ENCODE measurements at regions not wholly inside any gene's neighbourhood (a gene's known extent, or its start where the extent isn't known, plus 50 kb on each side); places are given as distances from the start of the nearest gene placed in this dataset.

GRCh38 chr14:71618047-71618446 is 314.2 kb upstream of the RGS6 start:
- no peak overlapping the region for H3K4me3 ChIP-seq (ENCODE audit: low read length)
- DNase-seq (ENCODE audit: low read depth): no peak
- TF ChIP-seq, protein P1, sequence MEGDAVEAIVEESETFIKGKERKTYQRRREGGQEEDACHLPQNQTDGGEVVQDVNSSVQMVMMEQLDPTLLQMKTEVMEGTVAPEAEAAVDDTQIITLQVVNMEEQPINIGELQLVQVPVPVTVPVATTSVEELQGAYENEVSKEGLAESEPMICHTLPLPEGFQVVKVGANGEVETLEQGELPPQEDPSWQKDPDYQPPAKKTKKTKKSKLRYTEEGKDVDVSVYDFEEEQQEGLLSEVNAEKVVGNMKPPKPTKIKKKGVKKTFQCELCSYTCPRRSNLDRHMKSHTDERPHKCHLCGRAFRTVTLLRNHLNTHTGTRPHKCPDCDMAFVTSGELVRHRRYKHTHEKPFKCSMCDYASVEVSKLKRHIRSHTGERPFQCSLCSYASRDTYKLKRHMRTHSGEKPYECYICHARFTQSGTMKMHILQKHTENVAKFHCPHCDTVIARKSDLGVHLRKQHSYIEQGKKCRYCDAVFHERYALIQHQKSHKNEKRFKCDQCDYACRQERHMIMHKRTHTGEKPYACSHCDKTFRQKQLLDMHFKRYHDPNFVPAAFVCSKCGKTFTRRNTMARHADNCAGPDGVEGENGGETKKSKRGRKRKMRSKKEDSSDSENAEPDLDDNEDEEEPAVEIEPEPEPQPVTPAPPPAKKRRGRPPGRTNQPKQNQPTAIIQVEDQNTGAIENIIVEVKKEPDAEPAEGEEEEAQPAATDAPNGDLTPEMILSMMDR (conservative IDR thresholded peaks at IDR 0.05; ENCODE audit: low read depth, low read length): no peak

DNA sequence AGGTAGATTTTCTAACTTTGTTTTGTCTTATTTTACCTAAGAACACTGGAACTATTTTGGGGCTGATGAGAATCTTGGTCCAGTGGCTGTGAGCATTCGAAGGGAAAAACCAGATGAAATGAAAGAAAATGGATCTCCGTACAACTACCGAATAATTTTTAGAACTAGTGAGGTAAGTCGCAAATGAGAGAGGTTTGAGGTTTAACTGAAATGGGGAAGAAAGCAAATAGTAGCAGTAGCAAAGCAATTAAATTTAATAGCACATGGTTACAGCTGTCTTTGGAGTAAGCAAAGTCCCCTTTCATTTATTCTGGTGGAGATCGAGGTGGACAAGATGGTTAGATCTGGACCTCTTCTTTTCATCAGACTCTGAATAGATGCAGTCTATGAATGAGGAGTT is 313.5 kb upstream of the RGS6 start:
- TF ChIP-seq, protein P1 (conservative IDR thresholded peaks at IDR 0.05; ENCODE audit: low read depth, low read length): no peak
- no peak overlapping the region for H3K4me3 ChIP-seq (ENCODE audit: low read length)
- no peak for DNase-seq (ENCODE audit: low read depth)

DNA sequence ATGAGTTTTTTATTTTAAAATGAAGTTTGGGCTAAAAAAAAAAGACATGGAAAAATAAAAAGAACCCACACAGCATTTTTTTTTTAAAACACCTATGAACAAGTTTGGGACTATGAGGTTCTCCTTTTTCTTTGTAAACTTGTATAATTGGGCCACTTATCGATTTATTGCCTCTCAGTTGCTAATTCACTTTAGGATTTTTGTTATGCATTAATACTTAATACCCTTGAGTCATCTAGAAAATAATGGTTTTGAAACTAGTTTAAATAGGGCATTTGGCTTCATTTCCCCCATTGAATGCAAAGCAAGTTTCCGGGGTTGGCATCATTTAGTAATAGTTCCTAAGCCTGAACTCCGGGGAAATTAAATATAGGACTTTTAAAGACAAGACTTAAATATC is 312.8 kb upstream of the RGS6 start:
- TF ChIP-seq, protein P1 (conservative IDR thresholded peaks at IDR 0.05; ENCODE audit: low read depth, low read length): no peak
- no peak overlapping the region for H3K4me3 ChIP-seq (ENCODE audit: low read length)
- no peak for DNase-seq (ENCODE audit: low read depth)

DNA sequence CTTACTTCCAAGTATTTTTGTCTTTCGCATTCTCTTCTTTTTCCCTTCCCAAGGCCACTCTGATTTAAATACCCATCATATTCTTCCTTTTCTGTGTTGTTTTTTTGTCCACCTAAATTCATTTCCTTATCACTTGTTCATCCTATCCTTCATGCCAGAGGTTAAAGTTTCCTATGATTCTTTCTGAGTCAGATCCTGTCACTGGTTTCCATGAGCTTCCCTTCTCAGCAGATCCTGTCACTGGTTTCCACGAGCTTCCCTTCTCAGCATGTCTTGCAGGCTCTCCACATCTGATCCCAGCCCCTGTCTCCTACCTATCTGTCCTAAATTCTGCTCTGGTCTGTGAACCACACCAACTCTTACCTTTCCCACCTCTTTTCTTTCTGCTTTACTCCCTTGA is 311.8 kb upstream of the RGS6 start:
- TF ChIP-seq, protein P1 (conservative IDR thresholded peaks at IDR 0.05; ENCODE audit: low read depth, low read length): no peak
- no peak overlapping the region for H3K4me3 ChIP-seq (ENCODE audit: low read length)
- DNase-seq (ENCODE audit: low read depth): no peak

DNA sequence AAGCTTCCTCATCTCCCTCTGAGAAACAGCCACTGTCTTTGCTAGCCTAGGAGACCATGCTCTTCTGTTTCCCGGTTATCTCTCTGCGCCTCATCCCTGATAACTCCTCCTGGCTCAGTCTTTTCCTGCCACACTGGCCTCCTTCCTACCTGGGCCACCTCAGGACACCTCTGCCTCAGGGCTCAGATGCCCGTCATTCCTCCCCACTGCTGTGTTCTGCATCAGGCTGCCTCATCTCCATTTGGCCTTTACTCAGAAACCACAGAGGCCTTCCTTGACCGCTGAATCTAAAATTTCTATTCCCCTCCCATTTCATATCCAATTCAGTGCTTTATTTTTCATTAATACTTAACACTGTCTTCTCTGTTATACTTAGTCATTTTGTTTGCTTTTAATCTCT is 311.0 kb upstream of the RGS6 start:
- no peak for DNase-seq (ENCODE audit: low read depth)
- TF ChIP-seq, protein P1 (conservative IDR thresholded peaks at IDR 0.05; ENCODE audit: low read depth, low read length): no peak

DNA sequence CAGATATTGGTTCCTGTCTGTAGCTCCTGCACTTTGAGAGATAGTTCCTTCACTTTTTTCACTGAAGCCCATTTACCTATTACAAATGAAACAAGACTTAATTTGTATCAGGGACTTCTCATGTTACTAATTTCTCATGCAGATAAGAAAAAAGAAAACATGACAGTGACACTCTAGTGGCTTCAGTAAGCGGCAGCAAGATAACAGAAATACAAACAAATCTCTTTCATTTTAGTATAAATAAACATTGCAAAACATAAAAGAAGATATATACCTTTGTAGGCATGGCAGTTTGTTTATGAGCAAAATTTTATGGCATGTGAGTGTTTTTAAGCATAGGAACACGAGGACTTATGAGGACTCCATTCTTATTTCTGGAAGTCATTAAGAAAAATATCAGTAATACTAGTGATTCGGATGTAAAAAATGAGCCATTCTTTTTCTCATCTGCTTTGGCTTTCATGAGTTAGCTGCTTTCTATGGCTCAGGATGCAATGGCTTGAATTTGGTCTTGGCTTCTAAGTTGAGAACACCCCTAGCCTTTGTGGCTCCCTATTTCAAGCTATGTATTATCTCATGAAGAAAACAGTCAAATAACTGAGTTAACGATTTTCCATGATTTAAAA is 310.1 kb upstream of the RGS6 start:
- TF ChIP-seq, protein P1 (conservative IDR thresholded peaks at IDR 0.05; ENCODE audit: low read depth, low read length): no peak
- no peak for DNase-seq (ENCODE audit: low read depth)
- H3K4me3 ChIP-seq (ENCODE audit: low read length): no peak overlapping the region

More for the DNA sequence above, 311.0 kb upstream of the RGS6 start:
- H3K4me3 ChIP-seq (ENCODE audit: low read length): no peak overlapping the region

DNA sequence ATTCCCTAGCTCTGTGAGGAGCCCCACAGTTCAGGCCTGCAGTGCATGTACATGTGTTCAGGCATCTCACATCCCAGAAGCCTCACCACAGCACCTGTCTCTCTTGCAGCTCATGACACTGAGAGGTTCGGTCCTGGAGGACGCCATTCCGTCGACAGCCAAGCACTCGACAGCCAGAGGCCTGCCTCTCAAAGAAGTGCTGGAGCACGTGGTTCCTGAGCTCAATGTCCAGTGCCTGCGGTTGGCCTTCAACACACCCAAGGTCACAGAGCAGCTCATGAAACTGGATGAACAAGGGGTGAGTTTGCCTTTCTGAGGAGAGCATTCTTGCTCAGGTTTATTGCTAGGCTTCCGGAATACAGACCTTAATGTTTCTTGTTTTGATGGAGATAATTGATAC is 308.3 kb upstream of the RGS6 start:
- no peak for DNase-seq (ENCODE audit: low read depth)
- H3K4me3 ChIP-seq (ENCODE audit: low read length): no peak overlapping the region
- TF ChIP-seq, protein P1 (conservative IDR thresholded peaks at IDR 0.05; ENCODE audit: low read depth, low read length): no peak
